Renal pelvis (tissue), 1 donor: ENCODE measurements at regions not wholly inside any gene's neighbourhood (a gene's known extent, or its start where the extent isn't known, plus 50 kb on each side); places are given as distances from the start of the nearest gene placed in this dataset.

ENCODE experiments used
- DNase-seq: peaks from one replicate; pipeline ENCODE4 v3.0.0-alpha.2; 2013

DNA sequence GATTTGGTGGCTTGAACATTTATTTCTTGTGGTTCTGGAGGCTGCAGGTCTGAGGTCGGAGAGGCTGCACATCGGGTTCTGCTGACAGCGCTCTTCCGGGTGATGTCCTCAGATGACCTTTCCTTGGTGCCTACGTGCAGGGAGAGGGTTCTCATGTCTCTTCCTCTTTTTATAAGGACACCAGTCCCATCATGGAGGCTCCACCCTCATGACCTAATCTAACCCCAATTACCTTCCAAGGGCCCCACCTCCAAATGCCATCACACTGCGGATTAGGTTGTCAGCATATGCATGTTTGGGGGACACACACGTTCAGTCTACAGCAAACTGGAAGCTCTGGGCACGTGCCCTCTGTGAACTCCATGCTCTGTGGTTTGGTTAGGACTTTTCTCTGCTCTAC is 338.6 kb downstream of the FGF9 start:
- DNase-seq: no peak

DNA sequence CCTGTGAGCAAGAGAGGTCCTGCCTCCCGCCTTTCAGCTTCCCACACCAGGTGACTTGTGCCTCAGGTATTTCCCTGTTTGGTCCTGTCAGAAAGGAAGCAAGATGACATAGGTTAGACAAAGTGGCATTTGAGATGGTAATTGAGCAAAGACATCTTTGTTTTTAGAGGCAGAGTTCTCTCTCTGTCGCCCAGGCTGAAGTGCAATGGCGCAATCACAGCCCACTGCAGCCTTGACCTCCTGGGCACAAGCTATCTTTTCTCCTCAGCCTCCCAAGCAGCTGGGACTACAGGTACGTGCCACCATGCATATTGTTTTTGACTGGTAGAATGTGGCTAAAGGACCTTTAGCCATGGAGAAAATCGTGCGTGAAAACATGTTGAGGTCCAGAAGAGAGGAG is 339.1 kb downstream of the FGF9 start:
- no peak for DNase-seq

DNA sequence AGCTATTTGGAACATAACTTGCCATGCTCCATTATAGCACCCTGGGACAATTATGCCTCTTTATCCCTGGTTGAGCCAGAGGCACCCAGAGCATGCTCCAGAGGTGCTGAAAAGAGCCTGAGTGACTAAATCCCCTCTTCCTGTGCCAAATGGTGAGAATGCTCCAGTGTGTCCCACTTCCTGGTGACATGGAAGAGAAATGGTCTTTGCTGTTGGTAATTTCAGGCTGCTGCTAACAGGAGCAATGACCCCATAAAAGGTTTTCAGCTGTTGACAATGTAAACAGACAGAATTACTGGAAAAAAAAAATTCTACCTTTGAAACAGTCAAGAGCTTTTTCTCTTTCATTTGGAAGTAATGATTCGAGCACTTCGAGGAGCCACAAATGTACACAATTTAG is 341.8 kb downstream of the FGF9 start:
- no peak for DNase-seq

DNA sequence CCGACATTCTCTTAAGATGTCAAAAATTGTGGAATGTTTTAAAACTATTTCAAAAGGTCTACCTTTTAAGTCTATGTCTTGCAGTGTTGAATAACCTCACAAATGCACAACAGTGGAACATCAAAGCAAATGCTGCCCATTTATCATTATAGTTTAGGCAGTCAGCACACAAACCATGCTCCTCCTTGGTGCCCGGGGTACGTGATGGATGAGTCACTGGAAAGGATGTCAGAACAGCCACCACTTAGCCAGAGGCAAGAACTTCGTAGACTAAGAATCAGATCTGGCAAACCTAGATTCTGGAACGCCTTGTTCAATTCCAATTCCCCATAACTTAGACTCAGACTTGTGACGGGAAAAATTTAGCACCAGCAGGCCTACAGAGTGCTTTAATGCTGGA is 343.6 kb downstream of the FGF9 start:
- DNase-seq: no peak

DNA sequence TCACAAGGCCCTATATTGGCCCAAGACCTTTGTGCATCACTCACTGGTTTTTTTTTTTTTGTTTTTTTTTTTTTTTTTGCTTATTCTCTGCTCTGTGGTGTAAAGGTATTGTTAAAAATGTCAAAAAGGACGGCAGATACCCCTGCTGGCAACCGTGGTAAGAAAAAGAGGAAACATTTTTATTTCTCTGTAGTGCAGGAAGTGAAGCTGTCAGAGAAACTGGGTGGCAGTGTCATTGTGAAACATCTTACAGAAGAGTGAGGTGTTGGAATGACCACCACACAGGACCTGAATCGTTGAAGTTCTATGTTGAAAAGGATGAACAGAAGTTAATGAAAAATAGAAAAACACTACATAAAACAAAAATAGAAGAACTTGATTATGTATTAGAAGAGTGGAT is 346.4 kb downstream of the FGF9 start:
- no peak for DNase-seq

DNA sequence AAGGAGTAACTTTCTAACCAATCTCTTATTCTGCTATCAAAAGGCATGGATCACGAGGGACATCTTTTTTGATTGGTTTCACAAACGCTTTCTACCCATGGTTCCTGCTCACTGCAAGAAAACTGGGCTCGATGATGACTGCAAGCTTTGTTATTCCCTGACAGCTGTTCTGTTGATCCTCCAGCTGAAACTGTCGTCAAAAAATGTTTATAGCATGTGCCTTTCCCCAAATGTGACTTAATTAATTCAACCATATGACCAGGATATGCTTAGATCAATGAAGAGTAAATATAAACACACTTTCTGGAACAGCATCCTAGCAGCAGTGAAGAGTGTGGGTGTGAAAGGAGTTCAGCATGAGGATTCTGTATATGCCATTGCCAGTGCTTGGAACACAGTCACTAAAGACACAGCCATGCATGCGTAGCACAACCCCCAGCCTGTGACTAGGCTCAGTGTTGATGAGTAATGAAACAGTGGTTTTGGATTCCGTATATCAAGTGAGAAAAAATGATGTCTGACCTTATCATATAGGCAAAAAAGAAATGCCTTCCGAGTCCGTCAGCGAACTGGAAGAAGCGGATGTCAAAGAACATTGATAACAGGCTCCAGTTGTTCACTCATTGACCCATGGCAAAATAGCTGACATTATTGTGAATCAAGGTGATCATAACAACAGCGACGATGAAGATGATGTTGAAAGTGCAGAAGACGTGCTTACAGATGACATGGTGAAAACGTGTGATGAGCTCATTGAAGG is 347.4 kb downstream of the FGF9 start:
- no peak for DNase-seq

DNA sequence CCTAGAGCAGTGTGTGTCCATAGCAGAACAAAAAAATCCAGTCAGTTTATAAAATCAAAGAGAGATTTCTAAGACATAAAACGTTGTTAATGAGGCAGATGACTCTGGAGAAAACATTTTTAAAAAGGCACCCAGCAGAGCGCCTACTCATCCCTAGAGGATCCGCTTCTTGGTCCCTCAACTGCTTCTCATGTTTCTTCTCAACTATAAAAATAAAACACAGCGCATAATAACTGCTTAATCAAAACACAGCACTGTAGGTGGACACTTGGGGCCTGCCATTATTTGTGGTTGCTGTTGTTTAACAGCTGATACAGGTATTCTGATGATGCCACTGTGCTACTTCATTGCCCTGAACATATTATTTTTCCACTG is 347.9 kb downstream of the FGF9 start:
- DNase-seq: no peak

DNA sequence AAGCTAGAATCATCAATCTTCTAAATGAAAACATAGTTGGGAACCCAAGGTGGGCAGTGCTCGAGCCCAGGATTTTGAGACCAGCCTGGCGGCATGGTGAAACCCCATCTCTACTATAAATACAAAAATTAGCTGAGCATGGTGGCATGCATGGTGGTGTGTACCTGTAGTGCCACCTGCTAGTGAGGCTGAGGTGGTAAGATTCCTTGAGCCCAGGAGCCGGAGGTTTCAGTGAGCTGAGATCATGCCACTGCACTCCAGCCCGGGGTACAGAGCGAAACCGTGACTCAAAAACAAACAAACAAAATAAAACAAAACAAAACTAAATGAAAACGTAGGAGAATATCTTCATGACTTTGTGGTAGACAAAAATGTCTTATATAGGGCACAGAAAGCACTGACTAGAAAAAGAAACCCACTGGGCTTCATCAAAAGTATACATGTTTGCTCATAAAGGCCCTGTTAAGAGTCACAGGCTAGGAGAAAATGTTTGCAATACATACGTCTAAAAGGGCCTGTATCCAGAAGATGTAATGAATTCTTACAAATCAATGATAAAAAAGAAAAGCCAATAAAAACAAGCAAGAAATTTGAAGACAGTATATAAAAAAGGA is 353.6 kb downstream of the FGF9 start:
- DNase-seq: no peak

DNA sequence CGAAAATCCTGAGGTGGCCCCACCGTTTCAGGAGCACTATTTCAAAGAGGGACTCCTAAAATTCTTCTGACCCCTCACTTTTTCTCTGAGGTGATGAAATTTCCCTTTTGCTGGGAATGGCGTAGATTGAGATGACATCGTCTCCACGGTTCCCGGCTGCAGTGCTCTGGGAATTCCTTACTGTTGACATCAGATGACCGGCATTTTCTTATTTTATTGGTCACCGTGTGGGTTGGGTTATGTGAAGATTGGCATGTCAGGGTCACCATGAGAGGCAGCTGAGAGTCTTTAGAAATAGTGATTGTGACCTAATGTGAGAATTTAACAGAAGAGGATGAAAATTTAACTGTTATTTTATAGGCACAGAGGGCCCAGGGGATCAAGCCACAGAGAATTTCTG is 356.7 kb downstream of the FGF9 start:
- no peak for DNase-seq

DNA sequence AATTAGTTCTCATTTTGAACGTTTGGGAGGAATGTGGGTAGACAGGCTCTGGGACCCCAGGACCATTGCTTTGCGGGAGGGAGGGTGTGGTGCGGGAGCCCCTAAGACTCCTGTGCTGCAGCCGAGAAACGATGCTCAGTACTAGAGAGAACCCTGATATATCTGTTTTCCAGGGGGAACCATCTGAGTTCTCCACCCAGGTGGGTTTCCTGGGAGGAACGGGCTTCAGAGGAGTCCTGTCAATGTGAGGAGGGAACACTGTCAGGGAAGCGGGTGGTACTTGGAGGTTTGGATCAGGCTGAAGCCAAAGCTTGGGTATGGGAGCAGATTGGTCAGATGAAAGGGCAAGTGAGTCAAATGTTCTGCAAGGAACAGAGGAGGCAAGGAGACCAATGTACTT is 358.0 kb downstream of the FGF9 start:
- DNase-seq: no peak

DNA sequence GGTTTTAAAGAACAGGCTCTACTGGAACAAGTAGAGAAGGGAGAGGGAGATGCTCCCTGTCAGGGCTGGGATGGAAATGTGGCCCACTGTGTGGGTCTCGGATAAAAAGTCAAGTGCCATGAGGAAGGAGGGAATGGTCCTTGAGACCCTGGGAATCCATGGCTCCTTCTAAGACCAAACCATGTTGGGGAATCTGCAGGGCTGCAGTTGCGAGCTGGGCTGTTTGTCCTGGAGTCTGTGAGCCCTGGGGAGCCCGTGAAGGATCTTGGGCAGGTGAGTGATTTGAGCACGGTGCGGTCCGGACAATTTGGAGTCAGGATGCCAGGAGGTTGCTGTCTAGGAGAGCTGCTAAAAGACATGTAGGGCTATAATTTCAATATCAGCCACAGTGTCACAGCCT is 359.4 kb downstream of the FGF9 start:
- DNase-seq: no peak

DNA sequence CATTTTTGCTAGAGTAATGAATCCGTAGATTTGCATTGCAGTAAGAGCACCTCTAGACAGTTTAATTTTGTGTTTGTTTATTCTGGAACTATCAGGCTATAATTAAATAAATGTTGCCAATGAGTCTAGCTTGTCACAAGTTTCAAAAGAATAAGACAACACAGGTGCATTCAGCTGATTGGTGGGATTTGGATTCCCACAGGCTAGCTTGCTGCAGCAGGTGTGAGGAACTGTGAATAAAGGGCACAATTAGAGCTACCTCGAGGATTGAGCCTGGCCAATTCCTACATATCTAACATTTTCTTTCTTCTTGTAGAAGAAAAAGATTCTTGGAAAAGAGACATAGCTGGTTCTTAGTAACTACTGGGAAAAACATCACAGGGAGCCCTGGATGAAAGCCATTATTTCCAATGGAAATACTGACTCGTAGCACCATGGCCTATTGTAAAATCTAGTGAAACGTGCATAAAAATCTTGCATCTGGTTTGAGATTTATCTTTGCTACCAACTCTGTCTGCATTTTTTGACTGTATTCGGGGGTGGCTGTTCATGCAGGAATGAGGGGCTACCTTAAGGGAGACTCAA is 360.9 kb downstream of the FGF9 start:
- no peak for DNase-seq

DNA sequence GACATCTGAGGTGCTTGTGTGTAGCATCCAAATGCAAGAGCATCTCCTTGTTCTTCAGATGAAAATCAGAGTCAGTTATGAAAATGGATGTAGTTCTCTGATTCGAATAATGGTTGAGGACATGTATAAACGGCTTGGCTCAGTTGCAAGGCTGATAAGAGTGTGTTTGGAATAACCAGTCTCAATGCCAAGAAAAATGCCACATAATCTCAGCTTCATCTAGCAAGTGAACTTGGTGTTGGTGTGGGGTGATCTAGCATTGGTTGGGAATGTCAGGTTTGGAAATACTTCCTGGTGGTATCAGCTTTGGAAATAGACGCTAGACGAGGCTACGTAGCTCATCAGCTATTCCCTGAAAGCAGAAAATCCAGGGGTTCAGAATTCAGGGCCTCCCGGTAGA is 362.0 kb downstream of the FGF9 start:
- DNase-seq: no peak

DNA sequence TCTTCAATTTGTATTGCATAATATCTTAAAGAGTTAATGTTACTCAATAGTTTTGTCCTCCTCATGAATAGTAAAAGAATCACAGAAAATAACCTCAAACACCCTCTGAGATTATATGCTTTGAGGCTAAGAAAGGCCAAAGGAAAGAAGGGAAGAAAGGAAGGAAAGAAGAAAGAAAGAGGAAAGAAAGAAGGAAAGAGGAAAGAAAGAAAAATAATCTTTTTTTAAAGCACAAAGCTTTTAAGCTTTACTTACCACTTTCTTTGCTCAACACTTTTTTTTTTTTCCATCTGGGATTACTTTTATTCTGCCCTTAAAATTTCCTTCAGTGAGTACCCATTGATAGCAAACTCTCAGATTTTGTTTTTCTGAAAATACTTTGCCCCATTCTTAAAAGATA is 369.1 kb downstream of the FGF9 start:
- no peak for DNase-seq

DNA sequence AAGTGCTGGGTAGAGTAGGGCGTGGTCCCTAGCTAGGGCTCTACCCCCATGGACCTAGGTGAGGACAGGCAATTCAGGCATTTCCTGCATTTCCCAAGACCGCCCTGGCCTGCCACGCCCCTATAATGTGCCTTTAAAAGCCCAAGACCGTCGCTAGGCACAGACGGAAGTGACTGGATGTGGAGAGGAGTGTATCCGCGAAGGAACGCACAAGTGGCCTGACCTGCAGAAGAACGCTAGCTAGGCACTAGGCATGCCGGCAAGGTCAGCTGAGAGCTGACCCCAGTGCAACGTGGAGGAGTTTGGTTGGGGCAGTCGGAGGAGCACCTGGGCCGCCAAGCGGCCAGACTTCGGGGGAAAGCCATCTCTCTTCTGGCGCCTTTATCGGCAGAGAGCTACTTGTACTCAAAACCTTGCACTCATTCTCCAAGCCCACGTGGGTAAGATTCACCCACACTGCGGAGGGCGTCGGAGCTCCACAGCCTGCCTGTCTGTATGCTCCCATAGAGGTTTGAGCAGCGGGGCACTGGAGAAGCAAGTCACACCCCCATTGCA is 370.0 kb downstream of the FGF9 start:
- no peak for DNase-seq

DNA sequence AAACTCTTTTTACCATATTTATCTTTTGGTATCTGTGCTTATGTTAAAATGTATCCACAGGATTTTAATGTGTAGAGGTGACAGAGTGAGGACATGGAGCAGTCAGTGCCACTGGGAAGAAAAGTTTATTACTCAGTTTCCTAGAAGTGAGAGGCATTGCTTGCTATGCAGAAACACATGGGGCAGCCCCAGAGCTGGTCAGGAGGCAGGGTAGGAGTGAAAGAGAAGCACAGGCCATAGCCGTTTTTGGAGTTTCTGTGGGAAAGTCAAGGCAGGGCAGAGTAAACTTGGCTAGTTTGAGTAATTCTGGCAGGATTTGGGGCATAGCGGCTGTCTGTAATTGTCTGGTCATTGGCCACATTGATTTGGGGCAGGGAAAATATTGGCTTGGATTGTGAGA is 370.9 kb downstream of the FGF9 start:
- DNase-seq: no peak

DNA sequence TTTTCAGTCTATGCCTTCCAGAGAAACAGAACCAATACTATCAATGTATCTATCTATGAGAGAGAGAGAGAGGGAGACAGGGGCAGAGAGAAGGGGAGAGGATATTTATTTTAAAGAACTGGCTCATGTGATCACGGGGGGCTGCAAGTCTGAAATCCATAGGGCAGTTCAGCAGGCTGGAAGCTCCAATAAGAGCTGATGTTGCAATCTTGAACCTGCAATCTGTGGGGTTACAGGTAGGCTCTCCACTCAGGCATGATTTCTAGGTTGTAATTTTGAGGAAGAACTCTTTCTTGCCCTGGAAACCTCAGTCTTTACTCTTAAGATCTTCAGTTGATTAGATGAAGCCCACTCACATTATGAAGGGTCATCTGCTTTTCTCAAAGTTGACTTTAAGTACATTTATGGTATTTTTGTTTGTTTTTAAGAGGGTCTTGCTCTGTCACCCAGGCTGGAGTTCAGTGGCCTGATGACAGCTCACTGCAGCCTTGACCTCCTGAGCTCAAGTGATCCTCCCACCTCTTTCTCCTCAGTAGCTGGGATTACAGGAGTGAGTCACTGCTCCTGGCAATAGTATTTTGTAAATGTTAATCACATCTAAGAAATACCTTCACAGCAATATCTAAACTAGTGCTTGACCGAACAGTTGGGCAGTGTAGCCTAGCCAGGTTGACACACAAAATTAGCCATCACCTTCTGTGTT is 376.4 kb downstream of the FGF9 start:
- no peak for DNase-seq

DNA sequence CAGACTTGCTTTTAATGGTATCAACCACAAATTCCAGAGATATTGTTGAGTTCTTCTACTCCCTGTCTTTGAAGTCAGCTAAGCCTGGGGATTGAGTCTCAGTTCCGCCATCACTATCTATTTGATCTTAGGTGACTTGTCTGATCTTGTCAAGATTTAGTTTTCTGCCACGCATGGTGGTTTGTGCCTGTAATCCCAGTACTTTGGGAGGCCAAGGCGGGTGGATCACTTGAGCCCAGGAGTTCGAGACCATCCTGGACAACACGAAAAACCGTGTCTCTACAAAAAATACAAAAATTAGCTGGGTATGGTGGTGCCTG is 376.9 kb downstream of the FGF9 start:
- no peak for DNase-seq

DNA sequence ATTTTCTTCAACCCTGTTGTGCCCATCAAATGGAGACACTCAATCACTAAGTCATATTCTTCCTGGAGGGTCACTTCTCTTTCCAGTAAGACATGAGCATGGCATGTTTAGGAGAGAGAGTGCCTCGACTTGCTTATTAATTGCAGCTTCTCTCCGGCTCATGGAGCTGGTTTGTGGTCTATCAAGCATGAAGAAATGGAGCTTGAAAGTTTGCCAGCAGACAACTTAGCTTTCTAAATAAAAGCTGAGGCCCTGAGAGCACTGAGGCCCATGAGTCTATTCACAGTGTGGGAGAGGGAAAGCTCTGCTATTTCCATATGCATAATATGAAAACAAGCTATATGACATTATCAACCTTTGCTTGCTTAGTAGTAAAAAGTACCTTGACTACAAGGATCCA is 378.5 kb downstream of the FGF9 start:
- DNase-seq: no peak

DNA sequence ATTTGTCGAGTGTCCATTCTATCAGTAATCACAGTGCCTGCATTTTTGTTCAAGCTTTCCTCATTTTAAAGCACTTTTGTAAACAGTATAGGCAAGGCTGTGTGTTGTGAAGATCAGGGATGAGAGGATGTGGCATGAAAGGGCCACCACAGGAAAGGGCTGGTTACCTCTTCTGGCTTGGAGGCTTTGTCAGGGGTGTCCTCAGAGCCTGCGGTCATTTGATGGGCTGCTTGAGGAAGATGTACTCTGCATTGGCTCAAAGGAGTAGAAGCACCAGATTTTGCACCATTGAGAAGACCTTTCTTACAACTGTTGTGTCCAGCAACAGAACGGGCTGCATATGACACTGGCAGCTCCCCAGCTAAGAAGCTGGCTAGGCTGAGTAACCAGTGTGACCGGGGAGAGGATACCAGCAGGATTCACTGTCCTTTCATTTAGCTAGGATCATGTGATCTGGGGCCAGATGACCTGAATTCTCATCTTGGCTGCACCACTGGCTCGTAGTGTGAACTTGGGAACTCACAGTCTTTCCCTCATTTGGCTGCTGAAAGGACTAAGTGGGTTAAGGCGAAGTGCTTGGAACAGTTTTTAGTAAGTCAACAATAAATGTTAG is 380.2 kb downstream of the FGF9 start:
- no peak for DNase-seq

DNA sequence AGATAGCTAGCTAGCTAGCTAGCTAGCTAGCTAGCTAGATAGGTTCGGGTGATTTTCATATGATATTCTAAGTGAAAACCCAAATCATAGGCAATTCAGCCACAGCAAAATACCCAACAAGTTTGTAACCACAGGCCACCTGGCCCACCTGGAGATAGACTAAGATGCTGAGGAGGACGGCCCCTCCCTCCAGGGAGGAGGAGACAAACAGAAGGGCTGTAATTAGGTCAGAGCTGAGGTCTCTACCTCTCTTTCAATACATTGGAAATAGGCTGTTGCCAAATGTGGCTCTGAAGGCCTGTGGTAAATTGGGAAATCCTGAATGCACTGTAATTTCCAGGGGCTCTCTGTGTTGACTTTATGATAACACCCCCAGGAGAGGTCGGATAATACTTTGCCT is 382.2 kb downstream of the FGF9 start:
- no peak for DNase-seq

DNA sequence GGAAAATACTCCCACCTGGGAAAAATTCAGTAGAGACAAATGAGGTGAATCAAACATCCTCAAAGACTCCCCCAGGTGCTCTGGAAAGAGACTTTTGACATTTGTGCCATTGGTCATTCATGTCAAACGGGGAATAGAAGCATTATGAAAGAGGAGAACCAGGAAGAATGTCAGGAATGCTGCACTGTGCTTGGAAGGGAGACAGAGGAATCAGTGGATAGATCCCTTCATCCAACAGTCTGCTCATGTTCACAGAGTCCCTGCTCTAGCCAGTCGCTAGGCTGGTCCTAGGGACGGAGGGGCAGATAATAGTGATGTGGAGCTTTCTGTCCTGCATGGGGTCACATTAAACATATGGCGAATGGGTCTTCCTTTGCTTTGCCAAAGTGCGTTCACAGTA is 384.4 kb downstream of the FGF9 start:
- DNase-seq: no peak

DNA sequence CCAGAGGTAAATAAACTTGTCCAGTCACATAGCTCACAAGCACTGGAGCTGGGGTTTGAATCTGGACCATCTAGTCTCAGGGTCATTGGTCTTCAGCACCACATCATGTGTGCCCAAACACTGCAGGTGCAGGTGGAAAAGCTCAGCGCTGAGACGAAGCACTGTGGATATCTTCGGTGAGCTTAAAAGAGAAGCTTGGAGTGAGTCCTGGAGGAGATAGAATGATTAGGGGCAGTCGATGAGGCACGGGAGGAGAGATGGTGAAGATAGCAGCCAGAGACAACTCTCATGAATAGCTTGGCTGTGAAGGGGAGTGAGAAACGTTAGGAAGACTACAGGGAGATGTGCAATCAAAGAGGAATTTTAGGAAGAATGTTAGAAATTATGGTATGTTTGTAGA is 389.3 kb downstream of the FGF9 start:
- DNase-seq: no peak
